H9 (cell line): ENCODE measurements at regions not wholly inside any gene's neighbourhood (a gene's known extent, or its start where the extent isn't known, plus 50 kb on each side); places are given as distances from the start of the nearest gene placed in this dataset.

ENCODE experiments used
- DNase-seq: peaks from one replicate; pipeline ENCODE4 v3.0.0-alpha.2; 2017
- H2AFZ ChIP-seq: one replicate; pipeline ENCODE4 v1.6.1; 2013; ENCODE audit warnings: mild to moderate bottlenecking, low read length, control low read depth, moderate library complexity
- H2AK5ac ChIP-seq: 2 replicates; pipeline ENCODE4 v1.6.1; 2013; ENCODE audit warnings: low read length, control low read depth, mixed read lengths; ENCODE audit not compliant: insufficient read length
- H2BK120ac ChIP-seq: one replicate; pipeline ENCODE4 v1.6.1; 2013; ENCODE audit warnings: low read depth, mild to moderate bottlenecking, low read length, control low read depth, inconsistent platforms; ENCODE audit not compliant: poor library complexity, severe bottlenecking
- H2BK12ac ChIP-seq: 2 replicates; pipeline ENCODE4 v1.6.1; 2013; ENCODE audit warnings: low read length, control low read depth, mixed read lengths, low read depth; ENCODE audit not compliant: insufficient read length
- H2BK15ac ChIP-seq: 2 replicates; pipeline ENCODE4 v1.6.1; 2013; ENCODE audit warnings: low read depth, low read length, control low read depth
- H2BK20ac ChIP-seq: one replicate; pipeline ENCODE4 v1.6.1; 2013; ENCODE audit warnings: low read depth, mild to moderate bottlenecking, low read length, control low read depth, inconsistent platforms; ENCODE audit not compliant: poor library complexity, severe bottlenecking
- H2BK5ac ChIP-seq: 2 replicates; pipeline ENCODE4 v1.6.1; 2013; ENCODE audit warnings: low read length, control low read depth, mixed read lengths; ENCODE audit not compliant: insufficient read length
- H3K14ac ChIP-seq: 2 replicates; pipeline ENCODE4 v1.6.1; 2013; ENCODE audit warnings: low read length, control low read depth; ENCODE audit not compliant: insufficient read depth
- H3K18ac ChIP-seq: 2 replicates; pipeline ENCODE4 v1.6.1; 2013; ENCODE audit warnings: low read depth, mild to moderate bottlenecking, mixed read lengths, low read length, control low read depth; ENCODE audit not compliant: insufficient read length
- H3K23ac ChIP-seq: 2 replicates; pipeline ENCODE4 v1.6.1; 2013; ENCODE audit warnings: low read length, control low read depth, mixed read lengths, low read depth; ENCODE audit not compliant: insufficient read length
- H3K23me2 ChIP-seq: 2 replicates; pipeline ENCODE4 v1.6.1; 2013; ENCODE audit warnings: low read depth, mild to moderate bottlenecking, mixed read lengths, low read length, control low read depth; ENCODE audit not compliant: insufficient read length, poor library complexity, severe bottlenecking
- H3K27ac ChIP-seq: 2 replicates; pipeline ENCODE4 v1.5.1; 2013; ENCODE audit warnings: low read length, control low read depth, mixed read lengths, low read depth; ENCODE audit not compliant: insufficient read length
- H3K27me3 ChIP-seq: 2 replicates; pipeline ENCODE4 v1.6.1; 2013; ENCODE audit warnings: low read length, control low read depth, inconsistent platforms; ENCODE audit not compliant: insufficient read depth
- H3K4ac ChIP-seq: 2 replicates; pipeline ENCODE4 v1.6.1; 2013; ENCODE audit warnings: low read depth, mild to moderate bottlenecking, control low read depth, inconsistent platforms, low read length, moderate library complexity
- H3K4me1 ChIP-seq: 2 replicates; pipeline ENCODE4 v1.6.1; 2013; ENCODE audit warnings: low read length, control low read depth, inconsistent platforms; ENCODE audit not compliant: insufficient read depth
- H3K4me2 ChIP-seq: 2 replicates; pipeline ENCODE4 v1.6.1; 2013; ENCODE audit warnings: low read length, control low read depth, mixed read lengths; ENCODE audit not compliant: insufficient read length, insufficient read depth
- H3K56ac ChIP-seq: 2 replicates; pipeline ENCODE4 v1.6.1; 2013; ENCODE audit warnings: low read depth, mild to moderate bottlenecking, mixed read lengths, low read length, control low read depth; ENCODE audit not compliant: insufficient read length
- H3K79me1 ChIP-seq: 2 replicates; pipeline ENCODE4 v1.6.1; 2013; ENCODE audit warnings: low read depth, mild to moderate bottlenecking, moderate library complexity, low read length, control low read depth, inconsistent platforms; ENCODE audit not compliant: insufficient read depth, poor library complexity, severe bottlenecking
- H3K79me2 ChIP-seq: 2 replicates; pipeline ENCODE4 v1.6.1; 2013; ENCODE audit warnings: low read length, control low read depth, inconsistent platforms; ENCODE audit not compliant: insufficient read depth
- H3K9ac ChIP-seq: 2 replicates; pipeline ENCODE4 v1.6.1; 2013; ENCODE audit warnings: low read length, control low read depth, mixed read lengths; ENCODE audit not compliant: insufficient read length; ENCODE audit errors: extremely low read depth
- H3K9me3 ChIP-seq: one replicate; pipeline ENCODE4 v1.6.1; 2013; ENCODE audit warnings: low read depth, low read length, inconsistent platforms; ENCODE audit not compliant: control insufficient read depth
- H3T11ph ChIP-seq: one replicate; pipeline ENCODE4 v1.6.1; 2013; ENCODE audit warnings: mild to moderate bottlenecking, low read length, control low read depth, inconsistent platforms
- H4K20me1 ChIP-seq: one replicate; pipeline ENCODE4 v1.6.1; 2013; ENCODE audit not compliant: control insufficient read depth, insufficient read length, insufficient read depth
- H4K5ac ChIP-seq: 2 replicates; pipeline ENCODE4 v1.6.1; 2013; ENCODE audit warnings: low read depth, mild to moderate bottlenecking, mixed read lengths, low read length, control low read depth; ENCODE audit not compliant: insufficient read length
- H4K8ac ChIP-seq: replicated peaks from 2 replicates; pipeline ENCODE4 v1.6.1; 2013; ENCODE audit warnings: low read length, control low read depth, mixed read lengths, low read depth; ENCODE audit not compliant: insufficient read length
- H4K91ac ChIP-seq: 2 replicates; pipeline ENCODE4 v1.6.1; 2013; ENCODE audit warnings: low read depth, mild to moderate bottlenecking, moderate library complexity, mixed read lengths, low read length, control low read depth; ENCODE audit not compliant: insufficient read length
- H3K27ac Mint-ChIP-seq, 3 experiments: 2 replicates in 2 of 3; 3 replicates in 1 of 3; pipeline ENCODE4 v1.8.0; 2020 to 2021; ENCODE audit warnings: mixed read lengths in 3 of 3, mild to moderate bottlenecking in 1 of 3, moderate library complexity in 1 of 3
- H3K27me3 Mint-ChIP-seq: 2 replicates; pipeline ENCODE4 v1.8.0; 2021; ENCODE audit warnings: low read depth, mild to moderate bottlenecking, moderate library complexity, mixed read lengths
- H3K36me3 Mint-ChIP-seq, 3 experiments: 2 replicates in 2 of 3; 3 replicates in 1 of 3; pipeline ENCODE4 v1.8.0; 2020 to 2021; ENCODE audit warnings: low read depth in 3 of 3, mixed read lengths in 3 of 3; ENCODE audit not compliant: insufficient read depth in 1 of 3
- H3K4me1 Mint-ChIP-seq, 2 experiments: 2 replicates each; pipeline ENCODE4 v1.8.0; 2020; ENCODE audit warnings: mixed read lengths in 2 of 2
- H3K4me3 Mint-ChIP-seq, 2 experiments: 2 replicates in 1 of 2; 3 replicates in 1 of 2; pipeline ENCODE4 v1.8.0; 2020 to 2021; ENCODE audit warnings: mild to moderate bottlenecking in 2 of 2, mixed read lengths in 2 of 2, moderate library complexity in 1 of 2
- H3K9me3 Mint-ChIP-seq, 2 experiments: 2 replicates in 1 of 2; 3 replicates in 1 of 2; pipeline ENCODE4 v1.8.0; 2020; ENCODE audit warnings: mild to moderate bottlenecking in 2 of 2, mixed read lengths in 2 of 2, moderate library complexity in 1 of 2
- CTCF ChIP-seq: fragments of 200-600 bp; sonication (generic); conservative IDR thresholded peaks from 3 replicates; pipeline ENCODE4 v1.8.0; 2021; ENCODE audit warnings: antibody characterized with exemption, mild to moderate bottlenecking
- WGBS: extraction: QIAGEN DNeasy Blood & Tissue Kit; methylation state at CpG from one replicate; pipeline ENCODE4 v1.1.7; 2013; ENCODE audit warnings: missing lambda C conversion rate, low lambda C conversion rate, mixed read lengths; ENCODE audit not compliant: insufficient read length; ENCODE audit errors: extremely low coverage; 5-methylcytosine and 5-hydroxymethylcytosine counted together

GRCh38 chr13:90416519-90416918 lies 931.0 kb upstream of the MIR17HG start:
- Histone ChIP-seq H3K79me2 (no peaks in the 10 kb centered on the region), H3K4me2 (no peak overlapping the region), H3K27me3 (no peaks in the 10 kb centered on the region), H3K27ac (no peak overlapping the region), H3K9me3 (no peaks in the 10 kb centered on the region), H3K14ac (no peak overlapping the region), H4K20me1 (no peaks in the 10 kb centered on the region), H2AK5ac (no peak overlapping the region), H4K5ac (no peak overlapping the region), H3K9ac (no peak overlapping the region), H3K79me1 (no peaks in the 10 kb centered on the region), H3K4me1 (no peaks in the 10 kb centered on the region), H2BK5ac (no peak overlapping the region), H2BK15ac (no peak overlapping the region), H2AFZ (no peak overlapping the region), H3K23ac (no peak overlapping the region), H3K4ac (no peak overlapping the region), H4K91ac (no peak overlapping the region), H3T11ph (no peak overlapping the region), H3K23me2 (no peaks in the 10 kb centered on the region), H4K8ac (no peak overlapping the region), H3K56ac (no peak overlapping the region), H2BK20ac (no peak overlapping the region), H2BK120ac (no peak overlapping the region), H3K18ac (no peak overlapping the region), H2BK12ac (no peak overlapping the region)
- Mint-ChIP-seq H3K4me3 (no peak overlapping the region), H3K9me3 (no peaks in the 10 kb centered on the region), H3K36me3 (no peaks in the 10 kb centered on the region; a peak in 1 of 7 replicates), H3K27me3 (no peaks in the 10 kb centered on the region), H3K4me1 (peaks cover 15 to 21% of the 10 kb centered on the region in 2 experiments), H3K27ac (0 out of 7 replicates have a peak overlapping the region, but pooled peaks of 1 of the 3 experiments have one; percentile 2)
- no peak for DNase-seq
- TF ChIP-seq CTCF = no peak
- WGBS = no CpG with 5 or more reads among the region's 5 CpGs
